GM18520 (cell line): ENCODE measurements at regions not wholly inside any gene's neighbourhood (a gene's known extent, or its start where the extent isn't known, plus 50 kb on each side); places are given as distances from the start of the nearest gene placed in this dataset.
A peak's percentile ranks its signal among the peaks of the same experiment; 100 is the strongest.

Source experiments
- ATAC-seq: cut with Tn5 transposase; IDR thresholded peaks from one replicate; pipeline ENCODE4 v1.9.1; 2021; ENCODE audit not compliant: unreplicated experiment

DNA sequence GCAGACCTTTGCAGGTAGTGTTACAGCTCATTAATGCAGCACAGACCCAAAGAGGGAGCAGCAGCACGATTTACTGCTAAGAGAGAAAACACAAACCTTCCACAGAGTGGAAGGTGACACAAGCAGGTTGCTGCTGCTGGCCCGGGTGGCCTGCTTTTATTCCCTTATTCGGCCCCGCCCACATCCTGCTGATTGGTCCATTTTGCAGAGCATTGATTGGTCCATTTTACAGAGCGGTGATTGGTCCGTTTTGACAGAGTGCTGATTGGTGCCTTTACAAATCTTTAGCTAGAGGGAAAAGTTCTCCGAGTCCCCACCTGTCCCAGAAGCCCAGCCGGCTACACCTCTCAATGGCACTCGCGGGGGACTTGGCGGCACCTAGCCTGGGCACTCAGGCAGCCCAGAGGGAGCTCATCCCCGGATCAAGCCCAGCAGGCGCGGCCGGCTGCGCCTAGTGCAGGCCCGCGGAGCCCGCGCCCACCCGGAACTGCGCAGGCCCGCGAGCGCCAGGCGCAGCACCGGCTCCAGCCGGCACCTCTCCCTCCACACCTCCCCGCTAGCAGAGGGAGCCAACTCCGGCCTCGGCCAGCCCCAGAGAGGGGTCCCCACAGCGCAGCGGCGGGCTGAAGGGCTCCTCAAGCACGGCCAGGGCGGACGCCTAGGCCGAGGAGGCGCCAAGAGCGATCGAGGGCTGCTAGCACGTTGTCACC, 825.6 kb upstream of the HS6ST1 start:
- ATAC-seq = no peak

GRCh38 chr2:129152514-129152913, 827.0 kb upstream of the RAB6C start:
- no peak for ATAC-seq

DNA sequence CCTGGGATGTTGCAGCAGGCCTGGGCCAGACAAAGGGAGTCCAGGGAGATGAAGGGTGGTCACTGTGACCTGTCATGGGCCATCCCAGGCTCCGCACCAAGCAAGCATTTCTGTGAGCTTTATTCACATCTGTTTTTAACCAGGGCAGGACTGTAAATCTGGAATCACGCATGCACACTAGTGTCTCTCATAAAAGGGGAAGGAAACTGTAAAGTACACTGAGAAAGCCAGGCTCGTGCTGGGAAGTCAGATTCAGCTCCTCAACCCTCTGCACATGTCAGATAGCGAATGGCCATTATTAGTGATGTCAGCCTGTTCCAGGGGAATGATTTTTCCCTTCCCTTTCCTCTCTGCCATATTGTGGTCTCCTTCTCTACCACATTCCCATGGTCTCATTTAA, 818.6 kb upstream of the RAB6C start:
- ATAC-seq = no peak

GRCh38 chr2:129164220-129164949, 815.1 kb upstream of the RAB6C start:
- ATAC-seq = no peak

GRCh38 chr2:129165006-129165405, 814.5 kb upstream of the RAB6C start:
- no peak for ATAC-seq

- no peak for ATAC-seq
Measured at GRCh38 chr2:129167456-129167855, 812.0 kb upstream of the RAB6C start.

DNA sequence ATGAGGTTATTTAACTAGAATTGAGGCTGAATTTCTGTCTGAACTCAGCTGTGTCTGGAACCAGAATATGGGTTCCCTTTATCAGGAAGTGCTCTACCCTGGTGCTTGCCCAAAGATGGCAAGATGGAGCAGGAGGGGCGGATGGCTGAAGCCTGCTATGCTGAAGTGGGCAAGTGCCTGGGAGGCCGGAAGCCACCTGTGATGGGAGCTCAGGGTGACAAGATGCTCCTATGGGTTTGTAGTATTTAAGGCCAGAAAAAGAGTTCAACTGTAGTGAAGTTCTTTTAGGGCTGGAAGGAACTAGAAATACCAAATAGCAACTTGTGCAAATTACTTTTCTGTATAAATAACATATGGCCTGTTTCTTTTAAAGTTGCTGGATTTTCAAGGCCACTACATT, 808.9 kb upstream of the RAB6C start:
- ATAC-seq = no peak

DNA sequence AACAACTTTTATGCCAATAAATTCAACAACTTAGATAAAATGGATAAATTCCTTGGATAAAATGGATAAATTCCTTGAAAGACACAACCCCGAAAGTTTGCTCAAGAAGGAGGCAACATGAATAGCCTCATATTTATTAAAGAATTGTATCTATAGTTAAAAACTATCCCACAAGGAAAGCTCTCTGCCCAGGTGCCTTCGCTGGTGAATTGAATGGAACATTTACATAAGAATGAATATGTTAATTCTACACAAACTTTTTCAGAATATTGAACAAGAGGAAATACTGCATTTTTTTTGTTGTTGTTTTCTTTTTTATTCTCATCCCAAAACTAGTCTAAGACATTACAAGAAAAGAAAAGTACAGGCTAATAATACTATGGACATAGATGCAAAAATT, 805.3 kb upstream of the RAB6C start:
- no peak for ATAC-seq

GRCh38 chr2:129175051-129175450, 804.4 kb upstream of the RAB6C start:
- no peak for ATAC-seq

- ATAC-seq = no peak
Measured at GRCh38 chr2:129176375-129176774, 803.1 kb upstream of the RAB6C start.

- ATAC-seq = no peak
Measured at GRCh38 chr2:129178356-129178755, 801.1 kb upstream of the RAB6C start.

- no peak for ATAC-seq
Measured at GRCh38 chr2:129179199-129179598, 800.3 kb upstream of the RAB6C start.

- ATAC-seq = no peak
Measured at GRCh38 chr2:129180124-129180716, 799.2 kb upstream of the RAB6C start.

DNA sequence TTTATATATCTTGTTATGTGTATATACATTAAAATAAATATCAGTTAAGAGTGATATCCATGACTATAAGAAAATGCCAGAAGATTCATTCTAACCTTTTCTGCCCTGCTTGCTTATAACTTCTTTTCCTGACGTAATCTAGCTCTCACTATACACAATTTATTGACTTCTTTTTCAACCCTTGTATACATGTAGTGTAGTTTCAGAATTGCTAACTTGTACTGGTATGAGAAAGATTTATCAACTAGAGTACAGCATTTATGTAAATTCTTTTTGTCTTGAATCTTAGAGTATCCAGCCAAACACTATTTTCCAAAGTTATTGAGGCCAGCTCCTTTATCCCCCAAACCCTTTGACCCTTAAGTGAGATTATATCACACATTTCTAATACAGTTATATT, 798.0 kb upstream of the RAB6C start:
- ATAC-seq = peak; percentile 52

DNA sequence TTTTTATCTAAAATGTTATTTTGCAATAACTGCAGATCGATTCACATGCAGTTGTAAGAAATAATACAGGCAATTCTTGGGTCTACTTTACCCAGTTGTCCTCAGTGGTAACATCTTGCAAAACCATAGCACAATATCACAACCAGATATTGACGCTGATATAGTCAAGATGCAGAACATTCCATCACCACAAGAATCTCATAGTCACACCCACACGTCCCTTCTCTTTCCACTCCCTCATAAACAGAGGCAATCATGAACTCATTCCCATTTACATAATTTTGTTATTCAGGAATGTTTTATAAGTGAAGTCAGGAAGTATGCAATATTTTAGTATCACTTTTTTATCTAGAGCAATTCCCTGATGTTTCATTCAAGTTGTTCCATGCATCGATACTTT, 797.5 kb upstream of the RAB6C start:
- ATAC-seq = no peak

- ATAC-seq = no peak
Measured at GRCh38 chr2:129187343-129187742, 792.1 kb upstream of the RAB6C start.

- no peak for ATAC-seq
Measured at GRCh38 chr2:129188451-129188850, 791.0 kb upstream of the RAB6C start.

DNA sequence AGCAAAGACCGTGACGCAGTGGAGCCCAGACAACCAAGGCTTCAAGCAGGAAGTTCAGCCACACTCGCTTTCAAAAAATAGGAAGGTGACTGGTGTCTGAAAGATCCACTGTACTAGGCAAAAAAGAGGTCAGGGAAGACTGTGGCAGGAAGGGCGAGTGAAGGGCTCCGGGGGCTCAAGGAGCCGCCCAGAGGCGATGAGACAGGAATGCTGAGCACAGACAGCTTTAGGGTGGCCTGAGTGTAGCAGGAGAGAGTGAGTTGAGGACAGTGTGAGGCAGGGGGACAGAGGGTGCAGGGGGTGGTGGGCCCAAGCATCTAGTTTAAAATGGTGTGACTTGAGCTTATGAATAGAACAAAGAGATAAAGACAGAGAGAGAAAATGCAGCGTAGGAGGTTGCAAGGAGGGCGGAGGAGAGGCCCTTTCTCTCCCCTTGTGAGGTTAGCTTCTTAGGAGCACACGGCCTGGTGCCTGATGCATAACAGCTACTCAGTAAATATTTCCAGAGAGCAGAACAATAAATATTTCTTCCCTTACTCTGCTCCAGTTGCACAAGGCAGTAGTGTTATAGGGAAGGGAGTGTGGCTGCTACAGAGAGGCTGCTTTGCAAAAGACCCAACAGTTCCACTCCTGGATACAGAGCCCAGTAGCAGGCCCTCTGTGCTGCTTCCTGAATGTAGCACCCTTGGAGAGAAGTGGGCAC, 789.7 kb upstream of the RAB6C start:
- ATAC-seq = no peak

DNA sequence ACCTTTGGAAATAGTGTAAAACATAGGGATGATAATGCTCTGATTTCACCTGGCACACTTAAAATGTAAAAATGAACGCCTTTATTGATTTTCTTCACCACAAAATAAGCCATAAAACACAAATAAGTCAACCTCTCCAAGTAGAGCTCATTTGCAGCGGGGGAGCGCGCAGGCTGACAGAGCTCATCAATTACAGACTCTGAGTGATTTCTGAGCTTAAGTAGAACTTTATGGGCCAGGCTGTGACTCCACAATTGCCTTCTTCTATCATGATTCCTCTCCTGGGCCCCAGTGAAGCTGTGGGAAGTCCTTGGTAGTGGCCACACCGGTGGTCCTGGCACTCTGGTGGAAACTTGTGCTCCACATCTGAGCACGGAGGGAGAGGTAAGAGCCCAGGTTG, 789.0 kb upstream of the RAB6C start:
- ATAC-seq = no peak

GRCh38 chr2:129191530-129191929, 787.9 kb upstream of the RAB6C start:
- ATAC-seq = no peak

DNA sequence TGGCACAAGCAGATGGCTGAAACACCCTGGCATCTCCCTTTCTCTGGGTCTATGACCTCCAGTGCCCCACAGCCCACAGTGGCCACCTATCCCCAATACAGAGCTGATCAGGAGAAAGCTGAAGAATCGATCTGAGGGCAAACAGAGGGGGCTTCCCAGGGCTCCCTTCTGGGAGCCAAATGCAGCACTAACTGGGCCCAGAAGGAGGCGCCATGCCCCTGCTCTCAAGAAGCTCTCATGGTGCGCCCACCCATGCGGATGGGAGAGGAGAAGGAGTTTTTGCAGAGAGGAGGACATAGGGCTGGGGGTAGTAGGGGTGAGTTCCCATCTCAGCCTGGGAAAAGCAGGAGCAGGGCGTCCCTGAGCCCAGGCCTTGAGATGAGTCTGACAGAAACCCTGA, 787.3 kb upstream of the RAB6C start:
- ATAC-seq = no peak

- ATAC-seq = no peak
Measured at GRCh38 chr2:129192841-129193253, 786.6 kb upstream of the RAB6C start.
